ENCODE measurements at regions not wholly inside any gene's neighbourhood (a gene's known extent, or its start where the extent isn't known, plus 50 kb on each side); places are given as distances from the start of the nearest gene placed in this dataset.

- H3K9ac ChIP-seq (ENCODE audit: control insufficient read depth, extremely low read depth, insufficient read depth, low read length): no peak overlapping the region
- H2AFZ ChIP-seq (ENCODE audit: control insufficient read depth, low read length): no peak overlapping the region
- FAIRE-seq: no peak
- TF ChIP-seq, protein P1, sequence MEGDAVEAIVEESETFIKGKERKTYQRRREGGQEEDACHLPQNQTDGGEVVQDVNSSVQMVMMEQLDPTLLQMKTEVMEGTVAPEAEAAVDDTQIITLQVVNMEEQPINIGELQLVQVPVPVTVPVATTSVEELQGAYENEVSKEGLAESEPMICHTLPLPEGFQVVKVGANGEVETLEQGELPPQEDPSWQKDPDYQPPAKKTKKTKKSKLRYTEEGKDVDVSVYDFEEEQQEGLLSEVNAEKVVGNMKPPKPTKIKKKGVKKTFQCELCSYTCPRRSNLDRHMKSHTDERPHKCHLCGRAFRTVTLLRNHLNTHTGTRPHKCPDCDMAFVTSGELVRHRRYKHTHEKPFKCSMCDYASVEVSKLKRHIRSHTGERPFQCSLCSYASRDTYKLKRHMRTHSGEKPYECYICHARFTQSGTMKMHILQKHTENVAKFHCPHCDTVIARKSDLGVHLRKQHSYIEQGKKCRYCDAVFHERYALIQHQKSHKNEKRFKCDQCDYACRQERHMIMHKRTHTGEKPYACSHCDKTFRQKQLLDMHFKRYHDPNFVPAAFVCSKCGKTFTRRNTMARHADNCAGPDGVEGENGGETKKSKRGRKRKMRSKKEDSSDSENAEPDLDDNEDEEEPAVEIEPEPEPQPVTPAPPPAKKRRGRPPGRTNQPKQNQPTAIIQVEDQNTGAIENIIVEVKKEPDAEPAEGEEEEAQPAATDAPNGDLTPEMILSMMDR (optimal IDR thresholded peaks at IDR 0.05 in 1 of 3, IDR thresholded peaks at IDR 0.05 in 1 of 3, conservative IDR thresholded peaks at IDR 0.05 in 1 of 3; ENCODE audit: extremely low read depth in 1 of 3, insufficient read depth in 2 of 3, low read length in 3 of 3): peak in 1 of 3 experiments; percentile 28
- TF ChIP-seq EZH2 (IDR thresholded peaks at IDR 0.05; ENCODE audit: low read length): no peak
- H3K4me3 ChIP-seq (ENCODE audit: control insufficient read depth in 2 of 3, extremely low read depth in 1 of 3, insufficient read depth in 2 of 3, low read depth in 1 of 3, low read length in 3 of 3): no peak overlapping the region
- no peaks in the 10 kb centered on the region for H3K79me2 ChIP-seq (ENCODE audit: control insufficient read depth, insufficient read depth, low read length)
- dilution Hi-C loops (cut with MboI; ENCODE audit: extremely low pct_ligation_motif_present, low sequenced_read_pairs): no loop called here
- H3K9me1 ChIP-seq (ENCODE audit: control insufficient read depth, extremely low read depth, insufficient read depth, low read length): no peaks in the 10 kb centered on the region
- no peaks in the 10 kb centered on the region for H4K20me1 ChIP-seq (ENCODE audit: control insufficient read depth, extremely low read depth, insufficient read depth, low read length)
- H3K36me3 ChIP-seq (ENCODE audit: control insufficient read depth in 2 of 2, extremely low read depth in 1 of 2, insufficient read depth in 2 of 2, low read length in 2 of 2): no peaks in the 10 kb centered on the region
- no peaks in the 10 kb centered on the region for H3K27me3 ChIP-seq (ENCODE audit: control insufficient read depth, extremely low read depth, insufficient read depth, low read length)
- no peaks in the 10 kb centered on the region for H3K9me3 ChIP-seq (ENCODE audit: control insufficient read depth, low read depth, low read length)
- H3K27ac ChIP-seq (ENCODE audit: control insufficient read depth, insufficient read depth, low read length): no peak overlapping the region
- H3K4me2 ChIP-seq (ENCODE audit: control insufficient read depth, extremely low read depth, insufficient read depth, low read depth, low read length): no peak overlapping the region
- no peak for DNase-seq (ENCODE audit: low read depth, low spot score)
- H3K4me1 ChIP-seq (ENCODE audit: control insufficient read depth, extremely low read depth, insufficient read depth, low read length): no peaks in the 10 kb centered on the region
Measured at GRCh38 chr12:29844667-29845066, 60.9 kb upstream of the TMTC1 start.

GRCh38 chr12:29843036-29843435, 59.3 kb upstream of the TMTC1 start:
- Histone ChIP-seq H3K4me1 (ENCODE audit: control insufficient read depth, extremely low read depth, insufficient read depth, low read length) (no peaks in the 10 kb centered on the region), H4K20me1 (ENCODE audit: control insufficient read depth, extremely low read depth, insufficient read depth, low read length) (no peaks in the 10 kb centered on the region), H3K79me2 (ENCODE audit: control insufficient read depth, insufficient read depth, low read length) (no peaks in the 10 kb centered on the region), H3K36me3 (ENCODE audit: control insufficient read depth in 2 of 2, extremely low read depth in 1 of 2, insufficient read depth in 2 of 2, low read length in 2 of 2) (no peaks in the 10 kb centered on the region), H3K4me3 (ENCODE audit: control insufficient read depth in 2 of 3, extremely low read depth in 1 of 3, insufficient read depth in 2 of 3, low read depth in 1 of 3, low read length in 3 of 3) (no peak overlapping the region), H3K4me2 (ENCODE audit: control insufficient read depth, extremely low read depth, insufficient read depth, low read depth, low read length) (no peak overlapping the region), H3K9me1 (ENCODE audit: control insufficient read depth, extremely low read depth, insufficient read depth, low read length) (no peaks in the 10 kb centered on the region), H3K27me3 (ENCODE audit: control insufficient read depth, extremely low read depth, insufficient read depth, low read length) (no peaks in the 10 kb centered on the region), H3K9me3 (ENCODE audit: control insufficient read depth, low read depth, low read length) (no peaks in the 10 kb centered on the region), H2AFZ (ENCODE audit: control insufficient read depth, low read length) (no peak overlapping the region), H3K27ac (ENCODE audit: control insufficient read depth, insufficient read depth, low read length) (no peak overlapping the region), H3K9ac (ENCODE audit: control insufficient read depth, extremely low read depth, insufficient read depth, low read length) (no peak overlapping the region)
- no peak for FAIRE-seq
- no peak for DNase-seq (ENCODE audit: low read depth, low spot score)
- TF ChIP-seq, protein P1 (optimal IDR thresholded peaks at IDR 0.05 in 1 of 3, IDR thresholded peaks at IDR 0.05 in 1 of 3, conservative IDR thresholded peaks at IDR 0.05 in 1 of 3; ENCODE audit: extremely low read depth in 1 of 3, insufficient read depth in 2 of 3, low read length in 3 of 3): no peak
- dilution Hi-C loops (cut with MboI; ENCODE audit: extremely low pct_ligation_motif_present, low sequenced_read_pairs): no loop called here

Data from keratinocyte (primary cell).